Adrenal gland (tissue), 5 donors: ENCODE measurements at regions not wholly inside any gene's neighbourhood (a gene's known extent, or its start where the extent isn't known, plus 50 kb on each side); places are given as distances from the start of the nearest gene placed in this dataset.

Experiments used
- POLR2A ChIP-seq, 2 donors: fragments of 450-650 bp; IDR thresholded peaks; one replicate each; pipeline ENCODE4 v1.6.1; 2017; ENCODE audit warnings: antibody characterized with exemption in 2 of 2, mild to moderate bottlenecking in 2 of 2, moderate library complexity in 1 of 2
- TF ChIP-seq, protein P1 (sequence below), 6 experiments: fragments of 450-650 bp in 4 of 6; fragments of 200-600 bp in 2 of 6; sonication (generic) in 1 of 6; IDR thresholded peaks; 1 replicate in 5 of 6; 2 replicates in 1 of 6; pipeline versions ENCODE4 v1.5.1 to v1.8.0; 2016 to 2021; ENCODE audit warnings: antibody characterized with exemption in 6 of 6, mild to moderate bottlenecking in 2 of 6, moderate library complexity in 1 of 6
- donor health status: DM: no; HTN: no; CAD: no.

DNA sequence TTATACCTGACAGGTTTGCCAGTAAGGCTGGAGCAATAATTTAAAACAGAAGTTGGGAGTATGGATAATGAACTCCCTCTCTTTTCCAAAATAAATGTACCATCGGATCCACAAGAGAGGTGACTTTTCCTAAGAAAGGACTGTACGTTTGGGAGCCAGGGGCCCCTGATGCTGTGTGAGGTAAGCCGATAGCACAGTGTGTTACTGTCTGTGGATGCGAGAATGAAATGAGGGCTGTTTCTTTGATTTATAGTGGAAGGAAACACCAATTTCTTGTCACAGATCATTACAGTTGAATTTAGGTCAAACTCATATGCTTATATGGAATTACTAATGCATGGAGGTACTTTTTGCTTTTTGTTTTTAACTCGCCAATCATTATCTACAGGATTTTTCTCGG lies 147.7 kb downstream of the ZNF664 start:
- TF ChIP-seq, protein P1, sequence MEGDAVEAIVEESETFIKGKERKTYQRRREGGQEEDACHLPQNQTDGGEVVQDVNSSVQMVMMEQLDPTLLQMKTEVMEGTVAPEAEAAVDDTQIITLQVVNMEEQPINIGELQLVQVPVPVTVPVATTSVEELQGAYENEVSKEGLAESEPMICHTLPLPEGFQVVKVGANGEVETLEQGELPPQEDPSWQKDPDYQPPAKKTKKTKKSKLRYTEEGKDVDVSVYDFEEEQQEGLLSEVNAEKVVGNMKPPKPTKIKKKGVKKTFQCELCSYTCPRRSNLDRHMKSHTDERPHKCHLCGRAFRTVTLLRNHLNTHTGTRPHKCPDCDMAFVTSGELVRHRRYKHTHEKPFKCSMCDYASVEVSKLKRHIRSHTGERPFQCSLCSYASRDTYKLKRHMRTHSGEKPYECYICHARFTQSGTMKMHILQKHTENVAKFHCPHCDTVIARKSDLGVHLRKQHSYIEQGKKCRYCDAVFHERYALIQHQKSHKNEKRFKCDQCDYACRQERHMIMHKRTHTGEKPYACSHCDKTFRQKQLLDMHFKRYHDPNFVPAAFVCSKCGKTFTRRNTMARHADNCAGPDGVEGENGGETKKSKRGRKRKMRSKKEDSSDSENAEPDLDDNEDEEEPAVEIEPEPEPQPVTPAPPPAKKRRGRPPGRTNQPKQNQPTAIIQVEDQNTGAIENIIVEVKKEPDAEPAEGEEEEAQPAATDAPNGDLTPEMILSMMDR (IDR thresholded peaks at IDR 0.05): no peak
- TF ChIP-seq POLR2A (IDR thresholded peaks at IDR 0.05): no peak
